GM23248 (cell line): ENCODE measurements at regions not wholly inside any gene's neighbourhood (a gene's known extent, or its start where the extent isn't known, plus 50 kb on each side); places are given as distances from the start of the nearest gene placed in this dataset.

ENCODE experiments used
- EZH2 ChIP-seq: fragments of 200-600 bp; sonication (generic); IDR thresholded peaks from 2 replicates; pipeline ENCODE4 v1.6.1; 2018; ENCODE audit warnings: antibody characterized with exemption, mild to moderate bottlenecking; ENCODE audit not compliant: insufficient read depth, poor library complexity, severe bottlenecking
- EZH2phosphoT487 ChIP-seq: fragments of 200-600 bp; sonication (generic); IDR thresholded peaks from 2 replicates; pipeline ENCODE4 v1.6.1; 2018; ENCODE audit warnings: antibody characterized with exemption, moderate library complexity, mild to moderate bottlenecking, low read depth; ENCODE audit not compliant: insufficient read depth

DNA sequence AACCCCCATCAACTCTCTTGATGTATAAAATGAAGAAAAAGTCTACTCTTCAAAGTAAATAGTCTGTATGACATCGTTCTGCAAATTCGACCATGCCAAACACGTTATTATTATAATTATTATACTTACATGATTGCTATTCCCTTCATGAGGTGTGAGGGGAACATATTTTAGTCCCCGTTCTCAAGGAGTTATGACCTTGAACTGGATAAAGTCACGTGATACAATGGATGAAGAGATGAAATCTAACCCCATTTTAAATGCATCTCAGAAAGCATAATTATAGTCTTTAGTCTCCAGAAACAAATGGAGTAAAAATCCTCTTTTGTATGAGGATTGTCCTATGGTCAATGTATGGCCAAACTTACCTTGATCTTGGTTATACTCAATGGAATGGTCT is 250.3 kb downstream of the HS3ST1 start:
- TF ChIP-seq EZH2 (no peak), EZH2phosphoT487 (no peak)
